Putamen (tissue), 1 donor: ENCODE measurements at regions not wholly inside any gene's neighbourhood (a gene's known extent, or its start where the extent isn't known, plus 50 kb on each side); places are given as distances from the start of the nearest gene placed in this dataset.

Source experiments
- DNase-seq: peaks from one replicate; pipeline ENCODE4 v3.0.0-alpha.2; 2016; ENCODE audit warnings: low spot score

DNA sequence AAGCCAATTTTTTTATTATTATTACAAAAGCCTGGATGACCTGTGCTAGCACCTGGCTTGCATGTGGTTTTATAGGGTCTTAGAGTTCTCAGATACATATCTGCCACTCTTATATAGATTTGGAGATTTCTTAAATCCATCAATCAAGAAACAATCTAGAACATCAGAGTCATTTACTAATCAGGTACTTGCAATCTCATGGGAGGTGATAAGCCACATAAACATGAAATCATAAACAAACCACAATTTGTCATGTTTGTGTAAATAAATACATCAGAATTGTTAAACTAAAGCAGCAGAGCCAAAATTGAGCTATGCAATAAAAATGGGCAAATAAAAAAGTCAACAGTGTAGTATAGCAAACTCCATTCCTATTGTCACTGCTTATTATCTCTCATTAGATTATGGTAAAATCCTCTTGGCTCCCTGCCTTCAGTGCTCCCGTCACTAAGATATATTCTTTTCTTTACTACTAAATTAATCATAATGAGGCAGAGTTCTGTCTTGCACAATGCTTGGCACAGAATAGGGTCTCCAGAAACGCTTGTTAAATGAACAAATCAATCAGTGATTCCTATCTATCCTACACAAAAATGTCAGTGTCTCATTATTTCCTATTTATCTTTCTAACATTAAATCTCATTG is 108.7 kb upstream of the TTC29 start:
- no peak for DNase-seq

DNA sequence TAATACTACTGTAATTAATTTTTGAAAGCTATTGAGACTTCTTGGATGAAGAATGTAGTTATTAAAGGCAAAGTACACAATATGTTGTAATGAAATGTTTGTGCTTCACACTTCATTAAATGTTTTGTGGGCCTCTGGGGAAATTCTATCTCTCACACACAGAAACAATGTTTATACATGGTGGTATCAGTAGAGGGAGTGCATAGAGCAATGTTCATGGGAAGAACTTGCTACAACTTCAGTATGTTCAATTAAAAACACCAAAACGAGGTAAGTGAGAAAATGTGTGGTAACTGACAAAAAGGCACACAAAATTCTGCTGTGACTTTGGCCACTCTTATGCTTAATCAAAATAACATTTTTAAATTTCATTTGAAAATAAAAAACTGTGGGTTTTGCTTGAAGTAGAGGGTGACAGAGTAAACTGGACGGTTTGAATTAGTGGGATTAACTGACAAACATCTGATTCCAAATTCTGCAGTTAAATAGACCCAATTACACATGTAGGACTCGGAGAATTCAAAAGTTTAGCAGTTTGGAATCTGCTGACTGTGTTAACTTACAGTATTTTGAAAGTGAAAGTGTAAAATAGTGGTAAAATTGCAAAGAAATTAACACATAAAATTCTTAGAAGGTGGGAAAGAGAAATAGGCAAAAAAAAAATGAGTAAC is 111.4 kb upstream of the TTC29 start:
- no peak for DNase-seq

DNA sequence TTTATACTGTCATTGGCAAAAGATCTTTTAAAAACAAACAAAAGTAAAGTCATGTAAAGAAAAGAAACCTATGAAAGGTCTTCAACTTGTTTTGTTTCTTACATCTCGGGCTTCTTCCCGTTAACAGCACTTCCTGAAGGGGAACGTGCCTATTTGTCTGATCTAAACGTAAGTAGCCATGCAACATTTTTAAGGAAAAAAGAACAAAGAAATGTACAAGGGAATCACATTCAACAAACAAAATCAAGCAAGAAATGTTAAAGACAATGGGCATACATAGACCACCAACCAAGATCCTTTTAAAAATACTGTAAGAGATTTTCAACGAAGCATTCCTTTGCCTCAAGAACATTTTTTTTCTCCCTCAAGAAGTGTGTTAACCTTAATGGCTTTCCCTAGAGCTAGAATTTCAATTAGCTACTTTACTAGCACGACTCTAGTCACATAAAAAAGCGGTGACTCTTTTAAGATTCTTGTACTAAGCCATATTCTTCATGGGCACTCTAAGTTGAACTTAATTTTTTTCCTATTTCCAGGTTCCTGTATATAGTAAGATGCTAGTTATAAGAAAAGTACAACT is 112.0 kb upstream of the TTC29 start:
- no peak for DNase-seq

DNA sequence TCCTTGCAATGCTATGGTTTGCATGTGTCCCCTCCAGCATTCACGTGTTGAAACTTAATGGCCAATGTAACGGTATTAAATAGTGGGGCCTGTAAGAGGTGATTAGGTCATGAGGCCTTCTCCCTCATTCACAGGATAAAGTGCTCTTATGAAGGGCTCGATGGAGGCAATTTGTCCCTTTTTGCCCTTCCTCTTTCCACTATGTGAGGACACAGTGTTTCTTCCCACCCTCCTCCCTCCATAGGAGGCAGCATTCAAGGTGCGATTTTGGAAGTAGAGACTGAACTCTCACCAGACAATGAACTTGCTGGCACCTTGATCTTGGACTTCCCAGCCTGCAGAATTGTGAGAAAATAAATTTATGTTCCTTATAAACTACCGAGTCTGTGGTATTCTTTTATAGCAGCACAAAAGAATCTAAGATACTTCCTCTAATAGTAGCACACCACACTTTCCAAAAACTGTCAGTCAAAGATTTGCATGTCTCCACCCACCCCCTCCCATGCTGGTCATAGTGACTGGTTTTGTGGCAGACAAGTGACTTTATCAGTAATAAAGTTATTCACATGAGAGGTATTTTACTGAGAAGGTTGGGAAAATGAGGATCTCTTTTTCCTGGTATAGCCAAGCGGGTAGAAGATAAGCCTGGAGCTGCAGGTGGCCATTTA is 113.5 kb upstream of the TTC29 start:
- DNase-seq = no peak

DNA sequence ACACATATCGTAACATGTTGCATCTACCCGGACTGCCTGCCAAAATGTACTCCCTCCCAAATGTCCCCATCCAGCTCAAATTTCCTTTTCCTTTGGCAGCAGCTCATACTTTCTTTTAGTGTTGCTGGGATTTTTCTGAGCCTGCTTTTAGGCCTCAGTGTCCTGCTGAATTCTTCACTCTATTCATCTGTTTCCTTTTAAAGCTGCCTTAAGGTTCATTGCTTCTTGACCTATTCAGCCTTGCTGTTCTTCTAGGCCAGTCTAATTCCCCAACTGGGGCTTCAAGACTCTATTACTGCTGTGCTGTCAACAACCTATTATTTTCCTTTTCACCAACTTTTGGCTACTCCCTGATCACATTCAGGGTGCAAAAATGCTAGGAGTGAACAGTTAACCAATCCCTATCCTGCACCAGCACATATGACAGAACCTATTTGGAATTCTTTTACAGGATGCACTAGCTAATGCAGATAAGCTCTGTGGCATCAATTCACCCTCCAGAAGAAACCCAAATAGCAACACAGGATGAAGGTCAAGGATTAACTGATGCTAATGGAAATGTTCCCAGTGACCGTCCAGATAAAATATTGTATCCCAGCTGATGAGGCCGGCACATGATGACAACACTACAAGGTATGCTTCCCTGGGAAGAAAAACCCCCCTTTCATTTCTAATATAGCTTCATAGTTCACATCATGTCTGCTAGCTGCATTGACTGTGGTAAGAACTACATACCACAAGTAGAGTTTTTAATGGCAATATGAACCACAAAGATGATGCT is 114.7 kb upstream of the TTC29 start:
- DNase-seq = no peak

DNA sequence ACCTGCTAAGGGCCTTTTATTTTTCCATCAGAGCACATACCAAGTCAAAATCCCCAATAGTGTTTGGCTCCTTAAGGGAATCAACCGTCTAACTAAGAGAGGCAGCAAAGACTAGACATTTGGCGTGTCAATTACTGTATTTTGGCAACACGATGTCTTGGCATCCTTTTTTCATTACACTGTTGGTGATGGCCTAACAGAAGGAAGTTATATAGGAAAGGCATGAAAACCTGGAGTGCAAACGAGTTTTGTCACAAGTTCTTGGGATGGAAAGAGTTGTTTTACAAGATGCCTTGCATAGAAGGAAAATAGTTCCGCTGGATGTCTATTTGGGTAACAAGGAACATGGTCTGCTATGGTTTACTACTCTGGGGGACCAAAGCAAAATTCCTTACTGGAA is 119.2 kb upstream of the TTC29 start:
- DNase-seq = no peak

DNA sequence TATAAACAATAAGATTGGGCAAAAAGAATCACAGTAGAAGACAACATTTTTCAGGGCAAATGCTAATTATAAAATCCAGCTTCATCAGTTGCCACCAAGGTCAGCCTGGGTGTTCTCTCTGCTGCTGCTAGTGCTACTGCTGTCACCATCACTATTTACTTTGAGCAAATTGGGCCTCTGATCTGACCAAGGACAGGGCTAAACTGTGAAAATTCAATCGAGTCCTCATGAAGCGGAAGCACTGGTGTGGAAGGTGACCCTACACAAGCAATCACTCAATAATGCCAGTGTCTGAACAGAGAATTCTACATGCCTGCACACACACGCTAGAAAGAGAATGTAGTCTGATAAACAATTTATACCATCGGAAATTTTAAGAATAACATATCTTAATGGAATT is 122.9 kb upstream of the TTC29 start:
- no peak for DNase-seq

DNA sequence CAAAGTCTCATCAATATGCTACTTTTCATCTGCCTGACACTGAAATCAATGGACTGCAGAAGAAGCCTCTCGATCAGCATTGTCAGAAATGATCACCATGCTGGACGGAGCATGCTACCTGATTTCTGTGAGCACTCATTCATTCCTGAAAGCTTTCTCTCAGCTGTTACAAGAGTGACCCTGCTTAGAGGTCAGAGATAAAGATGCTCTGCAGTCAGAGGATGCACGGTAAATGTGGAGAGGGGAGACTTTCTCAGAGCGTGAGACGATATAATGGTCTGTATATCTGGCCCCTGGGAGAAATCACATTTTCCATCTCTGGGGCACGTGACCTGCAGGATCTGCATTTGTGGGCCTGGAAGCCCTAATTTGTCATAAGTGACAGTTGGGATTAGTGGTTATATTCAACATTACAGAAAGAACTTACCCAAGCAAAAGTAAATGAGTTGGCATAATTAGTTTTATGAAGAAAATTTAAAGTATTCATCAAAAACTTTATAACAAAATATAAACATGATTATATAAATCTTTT is 125.6 kb upstream of the TTC29 start:
- no peak for DNase-seq

DNA sequence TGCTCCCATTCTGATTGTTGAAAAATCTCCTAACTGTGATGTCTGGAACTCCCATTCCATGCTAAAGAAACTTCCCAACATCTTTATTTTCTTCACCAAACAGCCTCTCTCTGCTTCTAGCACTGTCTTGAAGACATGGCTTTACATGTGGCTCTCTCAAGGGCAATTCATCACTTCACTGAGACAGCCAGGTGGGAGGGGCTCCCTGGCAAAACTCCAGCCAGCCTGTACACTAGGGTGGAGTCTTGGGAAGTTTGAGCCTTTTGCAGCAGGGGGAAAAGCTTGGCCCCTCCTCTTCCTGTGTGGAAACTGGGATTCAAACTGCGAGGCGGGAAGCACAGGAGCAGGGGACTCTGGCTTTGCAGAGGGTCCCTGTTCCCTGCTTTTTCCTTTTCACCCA is 130.5 kb upstream of the TTC29 start:
- no peak for DNase-seq

DNA sequence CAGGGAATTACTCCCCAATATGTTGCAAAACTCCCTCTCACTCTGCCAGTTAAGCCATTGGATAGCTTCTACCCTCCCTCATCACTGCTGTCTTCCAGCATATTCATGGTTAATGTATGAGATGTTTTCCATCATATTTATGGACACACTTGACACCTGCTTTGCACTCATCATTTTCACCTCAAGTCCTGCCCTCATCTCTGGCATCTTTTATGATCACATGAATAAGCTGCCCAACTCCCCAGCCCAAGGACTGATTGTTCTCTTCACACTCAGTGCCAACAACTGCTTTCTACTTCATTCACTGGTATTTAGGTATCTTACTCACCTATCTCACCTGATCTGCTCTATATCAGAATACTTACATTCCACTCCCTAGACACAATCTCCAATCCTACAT is 131.1 kb upstream of the TTC29 start:
- DNase-seq = no peak

DNA sequence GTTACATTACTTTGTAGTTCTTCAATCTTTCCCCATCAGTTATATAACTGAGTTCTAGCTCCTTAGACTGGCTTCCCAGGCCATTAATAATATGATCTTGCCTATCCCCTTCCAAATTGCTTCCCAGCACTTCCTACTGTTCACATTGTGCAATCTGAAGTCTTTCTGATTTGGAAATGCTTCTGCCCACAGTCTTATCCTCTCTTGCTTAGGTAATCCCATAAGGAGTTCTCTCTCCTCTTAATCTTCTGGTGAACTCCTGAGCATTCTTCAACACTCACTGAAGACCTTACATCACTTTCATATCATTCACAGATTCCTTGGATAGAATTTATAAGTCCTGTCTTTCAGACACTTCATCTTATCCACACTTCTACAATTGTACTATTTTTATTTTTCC is 132.7 kb upstream of the TTC29 start:
- DNase-seq = no peak

DNA sequence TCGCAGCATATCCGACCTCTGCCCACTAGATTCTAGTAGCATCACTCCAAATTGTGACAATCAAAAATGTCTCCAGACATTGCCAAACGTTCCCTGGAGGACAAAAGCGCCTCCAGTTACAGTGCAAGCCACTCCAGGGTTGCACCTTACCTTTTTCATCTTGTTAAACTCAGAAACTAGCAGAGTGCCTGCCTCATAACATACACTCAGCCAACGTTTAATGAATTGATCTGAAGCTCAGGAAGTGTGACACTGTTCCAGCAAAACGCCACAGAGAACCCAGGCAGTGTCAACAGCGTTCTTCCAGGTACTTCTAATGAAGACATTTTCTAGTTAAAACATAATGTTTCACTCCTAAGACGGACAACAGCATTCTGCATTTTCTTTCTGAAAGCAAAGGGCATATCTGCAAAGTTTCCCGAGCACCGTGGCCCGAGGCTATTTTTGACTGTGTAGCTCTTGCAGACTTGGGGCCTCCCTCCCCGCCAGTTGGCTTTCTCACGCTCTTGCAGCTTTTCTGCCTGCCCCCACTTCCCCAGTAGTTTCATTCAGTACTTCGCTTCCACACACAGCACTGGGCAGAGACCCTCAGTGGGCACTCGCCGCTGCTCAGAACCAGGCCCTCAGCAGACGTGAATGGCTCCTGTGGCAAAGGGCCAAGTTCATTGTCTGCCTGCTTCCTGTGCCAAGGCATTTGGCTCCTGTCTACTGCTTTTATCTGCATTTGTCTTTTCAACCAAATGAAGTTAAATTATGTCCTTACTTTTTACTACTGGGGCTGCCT is 133.4 kb upstream of the TTC29 start:
- DNase-seq = no peak

DNA sequence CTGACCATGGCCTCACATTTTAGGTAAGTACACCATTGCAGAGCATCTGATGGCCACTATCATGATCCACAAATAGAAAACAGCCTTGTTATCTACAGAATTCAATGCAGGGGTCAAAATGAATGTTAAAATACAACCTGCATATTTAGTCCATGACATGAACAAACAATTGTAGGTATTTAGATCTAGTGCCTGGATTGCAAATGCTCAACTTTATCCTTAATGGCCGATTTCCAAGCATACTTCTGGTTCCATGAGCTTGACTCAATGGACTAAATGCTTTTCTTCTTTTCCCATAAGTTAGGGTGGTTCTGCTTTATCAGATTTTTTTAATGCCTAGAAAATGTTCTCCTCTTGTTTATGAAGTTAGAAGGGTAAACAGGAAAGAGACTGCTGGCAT is 139.2 kb upstream of the TTC29 start:
- no peak for DNase-seq

DNA sequence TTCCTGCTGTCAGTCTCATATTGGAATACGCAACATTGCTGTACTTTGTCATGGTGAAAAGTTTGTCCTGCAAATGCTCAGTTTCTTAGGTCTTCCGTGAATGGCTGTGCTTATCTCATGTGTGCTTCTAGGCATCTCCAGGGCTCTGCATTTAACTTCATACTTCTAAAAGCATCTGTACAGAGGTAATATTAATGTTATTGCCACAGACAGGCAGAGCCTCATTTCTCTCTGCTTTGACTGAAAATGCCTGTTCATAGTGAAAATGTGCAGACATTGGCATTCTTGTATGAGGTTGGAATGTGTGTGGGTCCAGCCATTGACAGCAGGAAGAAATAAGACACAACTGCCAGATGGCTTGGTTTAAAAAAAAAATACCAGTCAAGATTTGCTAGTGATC is 140.1 kb upstream of the TTC29 start:
- DNase-seq = no peak

DNA sequence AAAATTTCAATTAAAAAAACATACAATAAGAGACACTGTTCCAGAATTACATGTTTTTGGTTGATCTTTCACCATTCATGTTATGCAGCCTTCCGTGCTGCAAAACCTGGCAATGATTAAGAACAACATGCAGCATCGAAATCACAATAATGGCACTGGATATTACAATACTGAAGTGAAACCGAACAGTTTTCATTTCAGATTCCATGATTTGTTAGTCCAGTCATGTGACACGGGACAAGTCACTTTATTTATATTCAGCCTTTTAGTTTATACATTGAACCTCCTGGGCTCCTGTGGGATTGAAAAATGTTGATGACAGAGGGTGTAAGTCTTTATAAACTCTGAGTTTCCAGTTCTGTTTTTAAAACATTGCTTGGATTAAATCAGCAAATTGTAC is 142.5 kb upstream of the TTC29 start:
- DNase-seq = no peak

DNA sequence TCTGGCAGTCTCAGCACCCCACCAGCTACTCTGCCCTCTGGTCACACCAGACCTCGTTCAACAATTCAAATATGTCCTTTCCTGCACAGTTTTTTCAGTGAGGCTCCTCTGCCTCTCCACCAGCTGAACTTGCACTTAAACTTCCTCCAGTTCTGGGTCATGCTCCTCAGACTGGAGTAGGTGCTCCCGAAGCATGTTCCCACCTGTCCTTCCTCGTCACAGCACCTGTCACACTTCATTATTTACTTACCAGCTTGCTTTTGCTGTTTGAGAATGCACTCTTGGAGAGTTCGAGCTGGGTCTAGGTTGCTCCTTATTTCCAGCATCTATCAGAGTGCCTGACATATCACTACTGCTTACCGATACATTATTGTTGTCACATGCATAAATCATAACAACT is 144.8 kb upstream of the TTC29 start:
- no peak for DNase-seq

DNA sequence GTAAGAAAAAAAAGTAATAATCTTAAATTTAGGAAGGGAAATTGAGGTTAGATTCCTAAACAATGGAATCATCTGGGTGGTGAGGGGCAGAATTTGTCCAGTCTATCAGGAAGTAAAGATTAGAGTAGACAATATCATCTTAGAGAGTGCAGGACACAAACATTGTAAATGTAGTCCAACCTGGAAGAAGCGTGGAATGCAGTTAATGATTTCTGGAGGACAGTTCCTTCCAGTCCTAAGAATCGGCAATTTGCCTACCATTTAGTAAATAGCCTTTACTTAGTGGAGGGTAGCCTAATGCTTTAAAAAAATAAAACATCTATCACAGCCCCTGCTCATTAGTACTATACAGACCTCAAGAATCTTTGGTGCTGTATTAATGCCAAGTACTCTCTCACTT is 147.5 kb upstream of the TTC29 start:
- DNase-seq = no peak

DNA sequence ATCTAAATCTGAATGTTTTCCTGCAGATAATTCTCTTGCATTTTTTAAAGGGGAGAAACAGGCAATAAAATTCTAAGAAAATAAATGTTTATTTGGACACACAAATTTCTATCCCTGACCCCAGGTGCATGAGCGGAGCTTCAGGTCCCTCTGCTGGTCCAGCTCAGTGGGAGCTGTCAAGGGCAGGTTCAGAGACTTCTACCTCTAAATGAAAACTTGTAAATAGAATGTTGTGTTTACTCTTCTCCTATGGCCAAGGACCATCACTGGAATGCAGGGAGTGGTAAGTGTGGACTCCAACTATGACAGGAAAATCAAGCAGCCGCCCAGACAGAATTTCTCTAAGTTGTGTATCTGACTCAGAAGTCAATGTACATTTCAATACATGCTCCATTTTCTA is 148.6 kb upstream of the TTC29 start:
- DNase-seq = no peak

DNA sequence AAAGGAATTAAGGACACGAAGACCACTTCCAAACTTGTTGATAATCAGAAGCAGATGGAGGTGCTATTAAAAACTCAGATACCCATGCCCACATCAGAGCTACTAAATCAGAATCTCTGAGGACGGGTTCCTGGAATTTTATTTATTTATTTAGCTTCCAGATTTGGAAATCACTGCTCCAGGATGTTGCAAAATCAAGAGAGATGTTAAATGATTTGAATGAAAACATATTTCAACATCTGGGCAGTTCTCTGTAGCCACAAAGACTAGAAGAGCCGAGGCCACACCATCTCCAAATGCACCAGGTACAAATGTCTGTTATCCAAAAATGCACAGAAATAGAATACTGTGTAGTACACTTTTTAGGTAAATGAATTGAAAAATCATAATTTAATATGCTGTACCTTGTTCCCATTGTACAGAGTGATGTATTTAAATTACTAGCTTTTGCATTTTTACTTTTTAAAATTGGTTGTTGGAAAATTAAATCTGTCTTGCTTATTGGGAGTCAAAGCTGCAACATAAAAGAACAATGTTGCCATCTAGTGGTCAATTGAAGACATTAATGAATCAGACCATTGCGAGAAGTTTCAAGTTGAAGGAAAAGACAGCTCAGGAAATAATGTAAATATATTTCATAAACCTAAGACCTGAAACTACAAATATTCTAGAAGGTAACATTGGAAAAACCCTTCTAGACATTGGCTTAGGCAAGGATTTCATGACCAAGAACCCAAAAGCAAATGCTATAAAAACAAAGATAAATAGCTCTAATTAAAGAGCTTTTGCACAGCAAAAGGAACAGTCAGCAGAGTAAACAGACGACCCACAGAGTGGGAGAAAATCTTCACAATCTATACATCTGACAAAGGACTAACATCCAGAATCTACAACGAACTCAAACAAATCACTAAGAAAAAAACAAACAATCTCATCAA is 151.3 kb upstream of the TTC29 start:
- DNase-seq = peak; percentile 40

DNA sequence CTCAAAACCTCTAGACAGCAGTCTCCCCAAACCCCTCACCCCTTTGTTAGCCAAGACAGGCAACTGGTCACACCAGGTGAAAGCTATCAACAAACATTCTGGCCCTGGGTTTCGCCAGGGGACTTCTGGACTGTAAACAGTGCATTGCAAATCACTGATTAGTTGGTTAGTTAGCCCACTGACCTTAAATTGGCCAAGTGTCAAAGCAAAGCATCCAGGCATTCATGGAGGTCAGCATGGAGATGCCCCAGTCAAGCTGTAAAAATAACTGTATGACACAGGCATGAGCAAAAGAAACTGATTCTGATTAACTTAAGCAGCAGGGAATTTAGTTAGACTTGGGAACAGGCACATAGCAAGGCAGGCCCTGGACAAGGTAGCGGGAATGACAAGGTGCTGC is 156.0 kb upstream of the TTC29 start:
- DNase-seq = no peak
